Esophagus (tissue), 2 donors: ENCODE measurements at regions not wholly inside any gene's neighbourhood (a gene's known extent, or its start where the extent isn't known, plus 50 kb on each side); places are given as distances from the start of the nearest gene placed in this dataset.
"Not testable (repeated sequence)": the region's sequence is repeated elsewhere in the genome, so short reads cannot be mapped to it uniquely, and the experiment has no call there.

Source experiments
- H3K27ac ChIP-seq, 2 donors: one replicate each; pipeline ENCODE4 v1.5.1; 2013; ENCODE audit warnings: low read depth in 2 of 2, mild to moderate bottlenecking in 2 of 2, inconsistent platforms in 1 of 2, low read length in 1 of 2, moderate library complexity in 1 of 2
- H3K27me3 ChIP-seq, 2 donors: one replicate each; pipeline ENCODE4 v1.6.1; 2013; ENCODE audit warnings: low read length in 2 of 2, control low read depth in 1 of 2, mild to moderate bottlenecking in 1 of 2; ENCODE audit not compliant: insufficient read depth in 2 of 2, control insufficient read depth in 1 of 2
- H3K36me3 ChIP-seq, 2 donors: one replicate each; pipeline ENCODE4 v1.6.1; 2013; ENCODE audit warnings: low read length in 1 of 2; ENCODE audit not compliant: control insufficient read depth in 2 of 2, insufficient read depth in 2 of 2
- H3K4me1 ChIP-seq, 2 donors: one replicate each; pipeline ENCODE4 v1.6.1; 2013; ENCODE audit warnings: low read length in 1 of 2; ENCODE audit not compliant: control insufficient read depth in 2 of 2, insufficient read depth in 2 of 2
- H3K4me3 ChIP-seq, 2 donors: one replicate each; pipeline ENCODE4 v1.5.1; 2013; ENCODE audit warnings: low read length in 2 of 2, mild to moderate bottlenecking in 2 of 2, low read depth in 1 of 2, moderate library complexity in 1 of 2
- H3K9me3 ChIP-seq, 2 donors: one replicate each; pipeline ENCODE4 v1.6.1; 2013; ENCODE audit warnings: mild to moderate bottlenecking in 2 of 2, low read depth in 1 of 2, low read length in 1 of 2, moderate library complexity in 1 of 2; ENCODE audit not compliant: control insufficient read depth in 2 of 2, insufficient read depth in 1 of 2
- WGBS, 2 donors: extraction: QIAGEN DNeasy Blood & Tissue Kit; methylation state at CpG; one replicate each; pipeline ENCODE4 v1.1.7; 2013; 5-methylcytosine and 5-hydroxymethylcytosine counted together
- donor health status: healthy with polysubstance abuse.
- donor health status: Bipolar disorder and iron deficiency.

GRCh38 chr9:29422438-29422837 lies 1849.2 kb upstream of the C9orf72 start:
- no peaks in the 10 kb centered on the region for H3K36me3 ChIP-seq
- H3K27ac ChIP-seq: no peak overlapping the region
- H3K4me3 ChIP-seq: no peak overlapping the region
- 43 to 48% methylated on average over 3 of the region's 3 CpGs for WGBS, 2 donors
- H3K27me3 ChIP-seq: no peaks in the 10 kb centered on the region
- no peaks in the 10 kb centered on the region for H3K9me3 ChIP-seq
- H3K4me1 ChIP-seq: no peaks in the 10 kb centered on the region

DNA sequence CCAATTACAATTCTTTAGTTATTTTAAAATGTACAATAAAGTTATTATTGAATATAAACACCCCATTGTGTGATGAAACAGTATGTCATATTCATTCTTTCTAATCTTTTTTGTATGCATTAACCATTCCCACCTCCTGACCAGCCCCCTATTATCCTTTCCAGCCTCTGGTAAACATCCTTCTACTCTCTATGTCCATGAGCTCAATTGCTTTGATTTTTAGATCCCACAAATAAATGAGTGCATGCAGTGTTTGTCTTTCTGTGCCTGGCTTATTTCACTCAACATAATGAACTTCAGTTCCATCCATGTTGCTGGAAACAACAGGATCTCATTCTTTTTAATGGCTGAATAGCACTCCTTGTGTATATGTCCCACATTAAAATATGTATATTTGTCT lies 1858.9 kb upstream of the C9orf72 start:
- H3K27me3 ChIP-seq: no peaks in the 10 kb centered on the region
- no peaks in the 10 kb centered on the region for H3K9me3 ChIP-seq
- H3K27ac ChIP-seq: no peak overlapping the region
- H3K4me1 ChIP-seq: no peaks in the 10 kb centered on the region
- no peak overlapping the region for H3K4me3 ChIP-seq
- no peaks in the 10 kb centered on the region for H3K36me3 ChIP-seq

DNA sequence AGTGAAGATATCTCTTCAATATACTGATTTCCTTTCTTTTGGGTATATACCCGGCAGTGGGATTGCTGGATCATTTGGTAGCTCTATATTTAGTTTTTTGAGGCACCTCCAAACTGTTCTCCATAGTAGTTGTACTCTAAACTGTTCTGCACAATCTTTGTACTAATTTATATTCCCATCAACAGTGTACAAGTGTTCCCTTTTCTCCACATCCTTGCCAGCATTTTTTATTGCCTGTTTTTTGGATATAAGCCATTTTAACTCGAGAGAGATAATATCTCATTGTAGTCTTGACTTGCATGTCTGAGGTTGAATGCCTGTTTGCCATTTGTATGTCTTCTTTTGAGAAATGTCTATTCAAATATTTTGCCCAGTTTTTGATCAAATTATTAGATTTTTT lies 1859.4 kb upstream of the C9orf72 start:
- not testable (repeated sequence) for H3K4me1 ChIP-seq, H3K36me3 ChIP-seq, H3K9me3 ChIP-seq, H3K4me3 ChIP-seq, H3K27ac ChIP-seq, H3K27me3 ChIP-seq
- WGBS, 2 donors: 50 to 51% methylated on average over 2 of the region's 2 CpGs

- Histone ChIP-seq H3K4me3 (no peak overlapping the region), H3K9me3 (no peaks in the 10 kb centered on the region), H3K27me3 (no peaks in the 10 kb centered on the region), H3K27ac (no peak overlapping the region), H3K36me3 (no peaks in the 10 kb centered on the region), H3K4me1 (no peaks in the 10 kb centered on the region)
- 69 to 73% methylated on average over 1 of the region's 1 CpG for WGBS, 2 donors
These were observed 1862.1 kb upstream of the C9orf72 start for GRCh38 chr9:29435368-29435767.

DNA sequence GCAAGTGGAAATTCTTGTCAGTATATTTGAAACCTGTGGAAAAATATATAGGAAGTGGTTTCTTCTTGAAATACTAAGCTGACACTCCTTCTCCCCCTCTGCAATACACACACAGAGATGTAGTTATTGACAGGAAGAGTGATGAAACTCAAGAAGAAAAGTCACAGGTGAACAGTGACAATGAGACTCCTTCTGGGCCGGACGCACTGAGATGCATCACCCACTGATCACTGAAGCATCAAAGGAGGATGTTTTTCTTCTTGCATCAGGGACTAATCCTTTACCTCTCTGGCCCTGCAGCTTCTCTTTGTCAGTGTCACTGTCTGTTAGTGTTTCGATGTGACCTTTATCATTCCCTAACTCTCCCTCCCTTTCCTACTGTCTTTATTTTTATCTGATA lies 1864.2 kb upstream of the C9orf72 start:
- no peaks in the 10 kb centered on the region for H3K27me3 ChIP-seq
- H3K4me3 ChIP-seq: no peak overlapping the region
- H3K4me1 ChIP-seq: no peaks in the 10 kb centered on the region
- no peaks in the 10 kb centered on the region for H3K36me3 ChIP-seq
- H3K9me3 ChIP-seq: no peaks in the 10 kb centered on the region
- H3K27ac ChIP-seq: no peak overlapping the region
- 53 to 67% methylated on average over 3 of the region's 3 CpGs for WGBS, 2 donors

- Histone ChIP-seq H3K4me1 (no peaks in the 10 kb centered on the region), H3K4me3 (no peak overlapping the region), H3K36me3 (no peaks in the 10 kb centered on the region), H3K9me3 (no peaks in the 10 kb centered on the region), H3K27ac (no peak overlapping the region), H3K27me3 (no peaks in the 10 kb centered on the region)
- WGBS, 2 donors: 44 to 63% methylated on average over 2 of the region's 2 CpGs
These were observed 1866.7 kb upstream of the C9orf72 start for GRCh38 chr9:29439961-29440360.

DNA sequence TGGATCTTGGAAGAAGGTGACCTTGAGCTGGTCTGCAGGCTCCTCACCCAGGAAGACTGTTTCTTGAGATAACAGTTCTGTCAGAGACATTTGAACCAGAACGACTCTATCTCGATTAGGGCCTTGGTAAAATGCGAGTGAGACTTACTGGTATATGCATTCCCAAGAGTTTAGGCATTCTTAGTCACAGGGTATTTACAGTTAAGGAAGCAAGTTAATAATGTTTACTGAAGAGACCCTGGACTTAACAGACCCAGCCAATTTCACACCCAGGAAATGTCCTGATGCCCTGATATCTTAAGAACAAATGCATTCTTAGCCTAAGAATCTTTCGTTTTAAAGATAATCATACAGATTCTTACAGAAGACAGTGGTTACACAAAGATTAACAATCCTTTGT lies 1867.2 kb upstream of the C9orf72 start:
- Histone ChIP-seq H3K9me3 (no peaks in the 10 kb centered on the region), H3K36me3 (no peaks in the 10 kb centered on the region), H3K27ac (no peak overlapping the region), H3K27me3 (no peaks in the 10 kb centered on the region), H3K4me3 (no peak overlapping the region), H3K4me1 (no peaks in the 10 kb centered on the region)
- WGBS, 2 donors: 81 to 86% methylated on average over 4 of the region's 4 CpGs

GRCh38 chr9:29445751-29446150 lies 1872.5 kb upstream of the C9orf72 start:
- Histone ChIP-seq H3K27me3 (no peaks in the 10 kb centered on the region), H3K9me3 (no peaks in the 10 kb centered on the region), H3K27ac (no peak overlapping the region), H3K4me1 (no peaks in the 10 kb centered on the region), H3K36me3 (no peaks in the 10 kb centered on the region), H3K4me3 (no peak overlapping the region)
- WGBS, 2 donors: 73 to 77% methylated on average over 3 of the region's 3 CpGs

DNA sequence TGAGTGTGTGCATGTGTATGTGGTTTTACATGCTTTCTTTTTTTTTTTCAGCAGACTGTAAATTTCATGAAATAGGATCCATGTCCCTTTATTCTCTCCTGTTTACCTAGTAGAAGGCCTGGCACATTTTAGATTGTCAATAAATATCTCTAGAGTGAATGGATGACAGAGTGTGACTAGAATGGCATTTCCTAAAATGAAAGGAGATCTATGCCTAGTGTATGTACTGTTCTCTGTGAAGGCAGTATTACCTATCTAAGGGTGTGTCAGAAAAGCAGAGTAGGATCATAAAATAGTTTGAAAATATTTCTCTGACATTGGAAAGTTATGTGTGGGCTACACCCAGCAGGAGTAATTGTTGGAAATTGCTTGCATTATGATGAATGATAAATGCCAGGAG lies 1876.0 kb upstream of the C9orf72 start:
- H3K4me3 ChIP-seq: no peak overlapping the region

DNA sequence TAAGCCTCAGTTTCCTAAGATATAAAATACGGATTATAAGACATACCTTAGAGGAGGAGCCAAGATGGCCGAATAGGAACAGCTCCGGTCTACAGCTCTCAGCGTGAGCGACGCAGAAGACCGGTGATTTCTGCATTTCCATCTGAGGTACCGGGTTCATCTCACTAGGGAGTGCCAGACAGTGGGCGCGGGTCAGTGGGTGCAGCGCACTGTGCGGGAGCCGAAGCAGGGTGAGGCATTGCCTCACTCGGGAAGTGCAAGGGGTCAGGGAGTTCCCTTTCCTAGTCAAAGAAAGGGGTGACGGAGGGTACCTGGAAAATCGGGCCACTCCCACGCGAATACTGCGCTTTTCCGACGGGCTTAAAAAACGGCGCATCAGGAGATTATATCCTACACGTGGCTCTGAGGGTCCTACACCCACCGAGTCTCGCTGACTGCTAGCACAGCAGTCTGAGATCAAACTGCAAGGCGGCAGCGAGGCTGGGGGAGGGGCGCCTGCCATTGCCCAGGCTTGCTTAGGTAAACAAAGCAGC lies 1877.1 kb upstream of the C9orf72 start:
- not testable (repeated sequence) for H3K27me3 ChIP-seq, H3K9me3 ChIP-seq, H3K4me1 ChIP-seq, H3K4me3 ChIP-seq, H3K36me3 ChIP-seq, H3K27ac ChIP-seq
- WGBS, 2 donors: 87 to 93% methylated on average over 26 to 29 of the region's 29 CpGs

More for the DNA sequence above, 1876.0 kb upstream of the C9orf72 start:
- Histone ChIP-seq H3K9me3 (no peaks in the 10 kb centered on the region), H3K27me3 (no peaks in the 10 kb centered on the region), H3K4me1 (no peaks in the 10 kb centered on the region), H3K27ac (no peak overlapping the region), H3K36me3 (no peaks in the 10 kb centered on the region)
